ENCODE measurements at regions not wholly inside any gene's neighbourhood (a gene's known extent, or its start where the extent isn't known, plus 50 kb on each side); places are given as distances from the start of the nearest gene placed in this dataset.
"Not testable (repeated sequence)": the region's sequence is repeated elsewhere in the genome, so short reads cannot be mapped to it uniquely, and the experiment has no call there.

- no peak for DNase-seq (ENCODE audit: extremely low read depth, low read depth)
- TF ChIP-seq, protein P1, sequence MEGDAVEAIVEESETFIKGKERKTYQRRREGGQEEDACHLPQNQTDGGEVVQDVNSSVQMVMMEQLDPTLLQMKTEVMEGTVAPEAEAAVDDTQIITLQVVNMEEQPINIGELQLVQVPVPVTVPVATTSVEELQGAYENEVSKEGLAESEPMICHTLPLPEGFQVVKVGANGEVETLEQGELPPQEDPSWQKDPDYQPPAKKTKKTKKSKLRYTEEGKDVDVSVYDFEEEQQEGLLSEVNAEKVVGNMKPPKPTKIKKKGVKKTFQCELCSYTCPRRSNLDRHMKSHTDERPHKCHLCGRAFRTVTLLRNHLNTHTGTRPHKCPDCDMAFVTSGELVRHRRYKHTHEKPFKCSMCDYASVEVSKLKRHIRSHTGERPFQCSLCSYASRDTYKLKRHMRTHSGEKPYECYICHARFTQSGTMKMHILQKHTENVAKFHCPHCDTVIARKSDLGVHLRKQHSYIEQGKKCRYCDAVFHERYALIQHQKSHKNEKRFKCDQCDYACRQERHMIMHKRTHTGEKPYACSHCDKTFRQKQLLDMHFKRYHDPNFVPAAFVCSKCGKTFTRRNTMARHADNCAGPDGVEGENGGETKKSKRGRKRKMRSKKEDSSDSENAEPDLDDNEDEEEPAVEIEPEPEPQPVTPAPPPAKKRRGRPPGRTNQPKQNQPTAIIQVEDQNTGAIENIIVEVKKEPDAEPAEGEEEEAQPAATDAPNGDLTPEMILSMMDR (IDR thresholded peaks at IDR 0.05; ENCODE audit: low read depth, low read length): peak; percentile 33
These were observed 329.4 kb upstream of the PCDH18 start for GRCh38 chr4:137861682-137862081.

DNA sequence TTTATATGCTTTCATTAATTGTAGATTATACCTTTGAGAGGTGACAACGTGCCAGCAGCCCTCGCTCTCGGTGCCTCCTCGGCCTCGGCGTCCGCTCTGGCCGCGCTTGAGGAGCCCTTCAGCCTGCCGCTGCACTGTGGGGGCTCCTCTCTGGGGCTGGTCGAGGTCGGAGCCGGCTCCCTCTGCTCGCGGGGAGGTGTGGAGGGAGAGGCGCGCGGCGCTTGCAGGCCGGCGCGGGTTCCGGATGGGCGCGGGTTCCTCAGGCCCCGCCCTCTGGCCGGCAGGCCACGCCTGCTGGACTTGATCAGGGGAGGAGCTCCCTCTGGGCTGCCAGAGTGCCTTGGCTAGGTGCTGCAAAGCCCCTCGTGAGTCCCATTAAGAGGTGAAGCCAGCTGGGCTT, 321.1 kb upstream of the PCDH18 start:
- TF ChIP-seq, protein P1 (IDR thresholded peaks at IDR 0.05; ENCODE audit: low read depth, low read length): no peak
- DNase-seq (ENCODE audit: extremely low read depth, low read depth): no peak

GRCh38 chr4:137852326-137852725, 320.0 kb upstream of the PCDH18 start:
- TF ChIP-seq, protein P1 (IDR thresholded peaks at IDR 0.05; ENCODE audit: low read depth, low read length): no peak
- no peak for DNase-seq (ENCODE audit: extremely low read depth, low read depth)

DNA sequence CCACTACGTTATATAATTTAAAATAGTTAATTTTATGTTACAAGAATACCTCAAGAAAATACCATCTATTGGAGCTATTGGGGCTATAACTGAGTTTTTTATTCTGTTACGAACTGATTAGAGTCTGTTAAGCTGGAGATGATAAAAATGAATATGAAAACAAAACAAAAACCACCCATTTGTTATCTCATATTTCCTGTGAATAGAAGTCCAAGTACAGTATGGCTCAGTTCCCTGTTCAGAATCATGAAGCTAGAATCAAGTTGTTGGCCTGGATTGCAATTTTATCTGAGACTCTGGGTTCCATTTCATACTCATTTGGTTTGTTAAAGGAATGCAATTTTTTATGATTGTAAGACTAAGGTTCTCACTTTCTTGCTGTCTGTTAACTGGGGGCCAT, 319.1 kb upstream of the PCDH18 start:
- DNase-seq (ENCODE audit: extremely low read depth, low read depth): no peak
- TF ChIP-seq, protein P1 (IDR thresholded peaks at IDR 0.05; ENCODE audit: low read depth, low read length): no peak

GRCh38 chr4:137827945-137828344, 295.7 kb upstream of the PCDH18 start:
- DNase-seq (ENCODE audit: extremely low read depth, low read depth): not testable (repeated sequence)

GRCh38 chr4:137825505-137825904, 293.2 kb upstream of the PCDH18 start:
- TF ChIP-seq, protein P1 (IDR thresholded peaks at IDR 0.05; ENCODE audit: low read depth, low read length): no peak
- DNase-seq (ENCODE audit: extremely low read depth, low read depth): no peak

- TF ChIP-seq, protein P1 (IDR thresholded peaks at IDR 0.05; ENCODE audit: low read depth, low read length): no peak
- DNase-seq (ENCODE audit: extremely low read depth, low read depth): no peak
These were observed 290.7 kb upstream of the PCDH18 start for GRCh38 chr4:137823007-137823406.

- DNase-seq (ENCODE audit: extremely low read depth, low read depth): no peak
- TF ChIP-seq, protein P1 (IDR thresholded peaks at IDR 0.05; ENCODE audit: low read depth, low read length): peak; percentile 57
These were observed 287.7 kb upstream of the PCDH18 start for GRCh38 chr4:137819964-137820383.
